Peyer's patch (tissue), 4 donors: ENCODE measurements at regions not wholly inside any gene's neighbourhood (a gene's known extent, or its start where the extent isn't known, plus 50 kb on each side); places are given as distances from the start of the nearest gene placed in this dataset.

Experiments
- POLR2A ChIP-seq, 2 donors: fragments of 450-650 bp; IDR thresholded peaks; one replicate each; pipeline ENCODE4 v1.5.1; 2017; ENCODE audit warnings: antibody characterized with exemption in 2 of 2, mild to moderate bottlenecking in 2 of 2, moderate library complexity in 2 of 2
- TF ChIP-seq, protein P1 (sequence below), 6 experiments: fragments of 450-650 bp in 4 of 6; fragments of 200-600 bp in 2 of 6; sonication (generic) in 1 of 6; IDR thresholded peaks; one replicate each; pipeline ENCODE4 v1.5.1; 2017 to 2019; ENCODE audit warnings: antibody characterized with exemption in 6 of 6, mild to moderate bottlenecking in 3 of 6, moderate library complexity in 1 of 6

GRCh38 chr12:74891083-74891668 lies 318.5 kb downstream of the KCNC2 start:
- TF ChIP-seq, protein P1, sequence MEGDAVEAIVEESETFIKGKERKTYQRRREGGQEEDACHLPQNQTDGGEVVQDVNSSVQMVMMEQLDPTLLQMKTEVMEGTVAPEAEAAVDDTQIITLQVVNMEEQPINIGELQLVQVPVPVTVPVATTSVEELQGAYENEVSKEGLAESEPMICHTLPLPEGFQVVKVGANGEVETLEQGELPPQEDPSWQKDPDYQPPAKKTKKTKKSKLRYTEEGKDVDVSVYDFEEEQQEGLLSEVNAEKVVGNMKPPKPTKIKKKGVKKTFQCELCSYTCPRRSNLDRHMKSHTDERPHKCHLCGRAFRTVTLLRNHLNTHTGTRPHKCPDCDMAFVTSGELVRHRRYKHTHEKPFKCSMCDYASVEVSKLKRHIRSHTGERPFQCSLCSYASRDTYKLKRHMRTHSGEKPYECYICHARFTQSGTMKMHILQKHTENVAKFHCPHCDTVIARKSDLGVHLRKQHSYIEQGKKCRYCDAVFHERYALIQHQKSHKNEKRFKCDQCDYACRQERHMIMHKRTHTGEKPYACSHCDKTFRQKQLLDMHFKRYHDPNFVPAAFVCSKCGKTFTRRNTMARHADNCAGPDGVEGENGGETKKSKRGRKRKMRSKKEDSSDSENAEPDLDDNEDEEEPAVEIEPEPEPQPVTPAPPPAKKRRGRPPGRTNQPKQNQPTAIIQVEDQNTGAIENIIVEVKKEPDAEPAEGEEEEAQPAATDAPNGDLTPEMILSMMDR (IDR thresholded peaks at IDR 0.05): no peak
- no peak for TF ChIP-seq POLR2A (IDR thresholded peaks at IDR 0.05)
